B cell (primary cell): ENCODE measurements at regions not wholly inside any gene's neighbourhood (a gene's known extent, or its start where the extent isn't known, plus 50 kb on each side); places are given as distances from the start of the nearest gene placed in this dataset.

Experiments
- CTCF ChIP-seq: fragments of 200-600 bp; IDR thresholded peaks from one replicate; pipeline ENCODE4 v1.8.0; 2022; ENCODE audit warnings: antibody characterized with exemption, mild to moderate bottlenecking
- EZH2 ChIP-seq: IDR thresholded peaks from 2 replicates; pipeline ENCODE4 v1.6.1; 2012; ENCODE audit warnings: borderline replicate concordance, low read depth, mild to moderate bottlenecking, moderate library complexity, low read length; ENCODE audit not compliant: insufficient read depth, poor library complexity, severe bottlenecking

GRCh38 chr2:4073026-4073569 lies 369.7 kb downstream of the DCDC2C start:
- TF ChIP-seq EZH2 (no peak), CTCF (no peak)
